HL-60 (cell line): ENCODE measurements at regions not wholly inside any gene's neighbourhood (a gene's known extent, or its start where the extent isn't known, plus 50 kb on each side); places are given as distances from the start of the nearest gene placed in this dataset.

Experiments used
- CTCF ChIP-seq: IDR thresholded peaks from one replicate; pipeline ENCODE4 v1.5.1; 2011; ENCODE audit warnings: low read length, control low read depth, inconsistent platforms; ENCODE audit not compliant: insufficient read depth
- POLR2AphosphoS5 ChIP-seq: IDR thresholded peaks from 2 replicates; pipeline ENCODE4 v1.6.1; 2012; ENCODE audit warnings: low read depth

- no peak for TF ChIP-seq CTCF
- no peak for TF ChIP-seq POLR2AphosphoS5
These were observed 412.1 kb downstream of the ADAM29 start for GRCh38 chr4:175330236-175330635.
